Panc1 (cell line): ENCODE measurements at regions not wholly inside any gene's neighbourhood (a gene's known extent, or its start where the extent isn't known, plus 50 kb on each side); places are given as distances from the start of the nearest gene placed in this dataset.

Source experiments
- ATAC-seq: fragments of 200-7000 bp; cut with Tn5 transposase; 2 replicates; pipeline ENCODE4 v1.9.1; 2020; ENCODE audit warnings: mild to moderate bottlenecking, moderate library complexity
- BruUV-seq: library from RNA; stranded (reverse); fragments of 400-500 nt; replicated peaks from 2 replicates; lab custom pipeline; 2021; lab: Mats Ljungman, UMichigan
- CTCF ChIA-PET: fragments of 300-600 bp; sonication (Branson Sonifier 250); formaldehyde crosslinking; loops from one replicate; lab custom pipeline; 2022; ENCODE audit warnings: antibody characterized with exemption; lab: Charles Lee
- POLR2A ChIA-PET: fragments of 300-600 bp; sonication (Branson Sonifier 250); formaldehyde crosslinking; loops from one replicate; lab custom pipeline; 2022; ENCODE audit warnings: antibody characterized with exemption; lab: Charles Lee
- DNase-seq: peaks from one replicate; pipeline ENCODE4 v3.0.0-alpha.2; 2010; ENCODE audit warnings: low read depth, low spot score
- H3K27ac ChIP-seq: 2 replicates; pipeline ENCODE4 v1.5.1; 2011; ENCODE audit warnings: mild to moderate bottlenecking, low read length, inconsistent platforms
- H3K27me3 ChIP-seq: fragments of 200-500 bp; sonication (Bioruptor generic); 2 replicates; pipeline ENCODE4 v1.6.0; 2014; ENCODE audit warnings: low read length, inconsistent platforms; ENCODE audit not compliant: control insufficient read depth, insufficient read depth
- H3K36me3 ChIP-seq: fragments of 200-500 bp; sonication (Bioruptor generic); 2 replicates; pipeline ENCODE4 v1.5.1; 2014; ENCODE audit warnings: inconsistent platforms, mild to moderate bottlenecking, low read length, moderate library complexity; ENCODE audit not compliant: control insufficient read depth, insufficient read depth
- H3K4me1 ChIP-seq: 2 replicates; pipeline ENCODE4 v1.5.1; 2011; ENCODE audit warnings: inconsistent platforms, mild to moderate bottlenecking, low read length, moderate library complexity; ENCODE audit not compliant: control insufficient read depth, insufficient read depth
- H3K4me3 ChIP-seq, 2 experiments: 2 replicates each; pipeline ENCODE4 v1.5.1; 2011 to 2012; ENCODE audit warnings: low read depth in 2 of 2, low read length in 2 of 2, mild to moderate bottlenecking in 2 of 2, inconsistent platforms in 1 of 2, moderate library complexity in 1 of 2
- H3K9me3 ChIP-seq: fragments of 200-500 bp; sonication (Bioruptor generic); 2 replicates; pipeline ENCODE4 v1.5.1; 2014; ENCODE audit warnings: low read depth, mild to moderate bottlenecking, inconsistent platforms, low read length, moderate library complexity; ENCODE audit not compliant: control insufficient read depth, insufficient read depth
- POLR2AphosphoS5 ChIP-seq: IDR thresholded peaks from 2 replicates; pipeline ENCODE4 v1.6.1; 2012; ENCODE audit warnings: mild to moderate bottlenecking, low read depth, low read length, moderate library complexity
- REST ChIP-seq, 2 experiments: IDR thresholded peaks; 2 replicates each; pipeline ENCODE4 v1.6.1; 2011 to 2012; ENCODE audit warnings: low read depth in 2 of 2, control low read depth in 1 of 2, low read length in 1 of 2, mild to moderate bottlenecking in 1 of 2, moderate library complexity in 1 of 2; ENCODE audit not compliant: insufficient read depth in 1 of 2
- SIN3A ChIP-seq: IDR thresholded peaks from 2 replicates; pipeline ENCODE4 v1.6.1; 2012; ENCODE audit warnings: low read depth, mild to moderate bottlenecking, low read length, moderate library complexity, borderline replicate concordance; ENCODE audit not compliant: insufficient read depth
- TCF7L2 ChIP-seq: IDR thresholded peaks from 2 replicates; pipeline ENCODE4 v1.6.1; 2011; ENCODE audit warnings: mild to moderate bottlenecking, low read depth, low read length, inconsistent platforms
- in situ Hi-C: cut with HindIII; loops from 2 replicates; pipeline ENCODE4 v1.10.0; 2016; ENCODE audit warnings: low sequenced_read_pairs, low pct_unique_long_range_greater_than_20kb
- intact Hi-C: fragments of 100-400 bp; cut with micrococcal nuclease; formaldehyde crosslinking; loops from one replicate; pipeline ENCODE4 v1.10.0; 2022; ENCODE audit not compliant: unreplicated experiment
- TF ChIP-seq, protein P1 (sequence below): fragments of 450-650 bp; IDR thresholded peaks from 2 replicates; pipeline ENCODE4 v1.5.1; 2017; ENCODE audit warnings: mild to moderate bottlenecking

DNA sequence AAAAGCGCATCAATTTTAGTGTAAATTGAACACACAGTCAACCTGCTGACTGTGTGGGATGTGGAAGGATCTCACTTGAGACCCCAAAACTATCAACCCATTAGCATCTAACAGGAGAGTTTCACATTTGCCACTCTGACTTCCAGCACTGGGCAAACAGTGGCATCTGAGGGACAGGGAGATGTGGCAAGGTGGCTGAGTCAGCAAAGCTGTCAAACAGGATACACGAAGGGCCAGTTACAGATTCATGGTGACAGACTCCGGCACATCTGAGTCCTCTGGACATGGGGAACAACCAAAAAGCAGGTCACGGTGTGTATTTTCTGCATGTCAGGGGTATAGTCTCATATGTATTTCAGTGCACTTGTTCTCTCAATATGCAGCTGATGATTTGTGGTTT lies 573.4 kb upstream of the PPP2R3A start:
- DNase-seq = no peak
- no peaks in the 10 kb centered on the region for H3K27me3 ChIP-seq
- no peak for TF ChIP-seq REST (IDR thresholded peaks at IDR 0.05; ENCODE audit: insufficient read depth in 1 of 2, low read depth in 2 of 2, low read length in 1 of 2)
- TF ChIP-seq, protein P1, sequence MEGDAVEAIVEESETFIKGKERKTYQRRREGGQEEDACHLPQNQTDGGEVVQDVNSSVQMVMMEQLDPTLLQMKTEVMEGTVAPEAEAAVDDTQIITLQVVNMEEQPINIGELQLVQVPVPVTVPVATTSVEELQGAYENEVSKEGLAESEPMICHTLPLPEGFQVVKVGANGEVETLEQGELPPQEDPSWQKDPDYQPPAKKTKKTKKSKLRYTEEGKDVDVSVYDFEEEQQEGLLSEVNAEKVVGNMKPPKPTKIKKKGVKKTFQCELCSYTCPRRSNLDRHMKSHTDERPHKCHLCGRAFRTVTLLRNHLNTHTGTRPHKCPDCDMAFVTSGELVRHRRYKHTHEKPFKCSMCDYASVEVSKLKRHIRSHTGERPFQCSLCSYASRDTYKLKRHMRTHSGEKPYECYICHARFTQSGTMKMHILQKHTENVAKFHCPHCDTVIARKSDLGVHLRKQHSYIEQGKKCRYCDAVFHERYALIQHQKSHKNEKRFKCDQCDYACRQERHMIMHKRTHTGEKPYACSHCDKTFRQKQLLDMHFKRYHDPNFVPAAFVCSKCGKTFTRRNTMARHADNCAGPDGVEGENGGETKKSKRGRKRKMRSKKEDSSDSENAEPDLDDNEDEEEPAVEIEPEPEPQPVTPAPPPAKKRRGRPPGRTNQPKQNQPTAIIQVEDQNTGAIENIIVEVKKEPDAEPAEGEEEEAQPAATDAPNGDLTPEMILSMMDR = no peak
- TF ChIP-seq TCF7L2 = no peak
- TF ChIP-seq POLR2AphosphoS5 = no peak
- no peak for TF ChIP-seq SIN3A
- in situ Hi-C loops (no loop called here), intact Hi-C loops (no loop called here)
- no peaks in the 10 kb centered on the region for H3K4me1 ChIP-seq
- no TSS peak for BruUV-seq
- POLR2A ChIA-PET = no interaction called here
- no peak overlapping the region for H3K4me3 ChIP-seq
- no peak for ATAC-seq
- H3K27ac ChIP-seq = no peak overlapping the region
- CTCF ChIA-PET = no interaction called here
- no peaks in the 10 kb centered on the region for H3K36me3 ChIP-seq
- peaks cover 9% of the 10 kb centered on the region; the same call in 1 of the 2 replicates for H3K9me3 ChIP-seq

GRCh38 chr3:135393159-135393558 lies 572.4 kb upstream of the PPP2R3A start:
- in situ Hi-C loops = no loop called here
- CTCF ChIA-PET = no interaction called here
- no TSS peak for BruUV-seq

More at GRCh38 chr3:135393159-135393558, 572.4 kb upstream of the PPP2R3A start:
- DNase-seq (no peak), ATAC-seq (no peak)
- POLR2A ChIA-PET = no interaction called here
- no peak overlapping the region for H3K27ac ChIP-seq
- peaks cover 9% of the 10 kb centered on the region; the same call in 1 of the 2 replicates for H3K9me3 ChIP-seq
- H3K4me3 ChIP-seq = no peak overlapping the region
- no peaks in the 10 kb centered on the region for H3K36me3 ChIP-seq
- no peaks in the 10 kb centered on the region for H3K4me1 ChIP-seq
- intact Hi-C loops = no loop called here
- no peaks in the 10 kb centered on the region for H3K27me3 ChIP-seq
- TF ChIP-seq, protein P1 = no peak
- no peak for TF ChIP-seq REST (IDR thresholded peaks at IDR 0.05; ENCODE audit: insufficient read depth in 1 of 2, low read depth in 2 of 2, low read length in 1 of 2)
- no peak for TF ChIP-seq TCF7L2
- TF ChIP-seq POLR2AphosphoS5 = no peak
- TF ChIP-seq SIN3A = no peak
